GM19240 (cell line): ENCODE measurements at regions not wholly inside any gene's neighbourhood (a gene's known extent, or its start where the extent isn't known, plus 50 kb on each side); places are given as distances from the start of the nearest gene placed in this dataset.
"Not testable (repeated sequence)": the region's sequence is repeated elsewhere in the genome, so short reads cannot be mapped to it uniquely, and the experiment has no call there.

Experiments
- DNase-seq: peaks from one replicate; pipeline ENCODE4 v3.0.0; 2011; ENCODE audit warnings: low spot score; ENCODE audit not compliant: insufficient read length

DNA sequence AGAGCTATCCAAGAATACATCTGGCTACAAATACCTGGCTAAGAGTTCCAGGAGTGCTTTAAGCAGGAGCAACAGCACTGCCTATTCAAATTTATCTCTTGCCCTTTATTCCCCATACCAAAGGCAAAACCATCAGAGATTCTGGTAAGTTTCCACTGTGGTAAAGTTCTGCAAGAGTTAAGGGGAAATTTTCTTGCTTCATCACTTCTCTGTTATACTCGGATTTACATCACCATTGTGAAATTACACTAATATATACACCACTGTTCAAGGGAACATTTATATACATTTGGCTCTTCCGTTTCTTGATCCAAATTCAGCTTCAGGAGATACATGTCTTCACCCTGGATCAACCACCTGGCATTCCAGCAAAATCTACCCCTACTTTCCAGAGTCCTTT is 70.8 kb upstream of the PTPN13 start:
- DNase-seq: no peak

- DNase-seq: not testable (repeated sequence)
Measured at GRCh38 chr4:86527713-86528112, 66.4 kb upstream of the PTPN13 start.

DNA sequence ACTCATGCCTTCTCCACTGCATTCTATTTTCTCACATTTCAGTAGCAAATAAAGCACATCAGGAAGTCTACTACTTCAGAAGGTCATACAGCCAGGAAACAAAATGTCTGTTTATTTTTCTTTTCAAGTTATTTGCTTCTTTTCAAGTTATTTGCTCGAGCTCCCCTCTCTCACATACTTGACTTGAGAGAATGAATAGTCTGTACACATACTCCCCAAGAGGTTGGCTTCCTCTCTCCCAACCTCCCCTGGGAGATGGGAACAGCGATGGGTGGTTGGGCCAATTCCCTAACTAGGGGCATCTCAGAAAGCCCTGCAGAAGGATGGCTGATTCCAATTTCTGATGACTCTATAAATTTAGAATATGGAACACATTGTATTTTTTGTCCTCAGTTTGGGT is 64.7 kb upstream of the PTPN13 start:
- no peak for DNase-seq

DNA sequence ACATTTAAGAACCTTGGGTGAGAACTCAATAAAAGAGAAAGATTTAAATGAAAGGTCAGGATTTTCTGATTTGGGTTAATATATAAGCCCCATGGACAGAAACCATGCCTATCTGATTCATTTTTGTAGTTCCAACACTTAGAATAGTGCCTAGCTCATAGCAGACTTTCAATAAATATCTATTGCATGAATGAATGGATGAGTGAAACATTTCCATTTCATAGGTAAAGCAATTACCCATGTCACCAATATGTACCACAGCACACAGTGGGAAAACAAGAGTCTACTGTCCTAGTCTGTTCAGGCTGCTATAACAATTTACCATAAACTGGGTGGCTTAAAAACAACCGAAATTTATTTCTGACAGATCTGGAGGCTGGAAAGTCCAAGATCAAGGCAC is 63.9 kb upstream of the PTPN13 start:
- no peak for DNase-seq

GRCh38 chr4:86531440-86531839 is 62.7 kb upstream of the PTPN13 start:
- DNase-seq: no peak

DNA sequence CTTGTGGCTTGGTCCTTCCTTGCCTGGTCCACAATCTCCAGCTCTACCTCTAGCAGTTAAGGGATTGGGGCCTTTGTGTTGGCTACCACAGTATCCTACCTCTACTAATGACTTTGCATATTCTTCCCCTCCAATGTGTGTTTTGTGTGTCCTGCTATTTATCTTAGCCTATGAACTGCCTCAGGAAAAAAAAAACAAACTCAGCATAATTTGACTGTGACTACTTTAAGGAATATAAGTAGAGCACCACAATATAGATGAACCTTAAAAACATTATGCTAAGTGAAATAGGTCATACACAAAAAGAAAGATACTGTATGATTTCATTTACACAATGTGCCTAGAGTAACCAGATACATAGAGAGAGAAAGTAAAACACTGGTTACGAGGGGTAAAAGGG is 61.3 kb upstream of the PTPN13 start:
- DNase-seq: no peak

DNA sequence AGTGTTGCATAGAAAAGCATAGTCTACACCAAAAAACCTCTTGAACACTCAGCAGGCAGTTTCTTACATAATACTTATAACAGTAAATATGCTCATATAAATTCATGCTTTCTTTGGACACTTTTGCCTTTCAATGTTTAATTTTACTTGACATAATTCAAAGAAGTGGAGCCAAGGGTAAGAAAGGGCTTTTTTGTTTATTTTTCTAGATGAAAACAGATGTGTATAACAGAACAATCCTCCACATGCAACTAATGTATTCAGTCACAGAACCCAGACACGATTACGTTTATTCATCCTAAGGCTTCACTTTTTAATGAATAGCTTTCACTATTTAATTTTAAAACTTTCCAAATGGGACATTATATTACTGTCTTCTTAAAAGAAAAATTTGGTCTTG is 58.0 kb upstream of the PTPN13 start:
- DNase-seq: no peak

- DNase-seq: no peak
Measured at GRCh38 chr4:86542319-86543027, 51.6 kb upstream of the PTPN13 start.

GRCh38 chr4:86543080-86543479 is 51.0 kb upstream of the PTPN13 start:
- no peak for DNase-seq

DNA sequence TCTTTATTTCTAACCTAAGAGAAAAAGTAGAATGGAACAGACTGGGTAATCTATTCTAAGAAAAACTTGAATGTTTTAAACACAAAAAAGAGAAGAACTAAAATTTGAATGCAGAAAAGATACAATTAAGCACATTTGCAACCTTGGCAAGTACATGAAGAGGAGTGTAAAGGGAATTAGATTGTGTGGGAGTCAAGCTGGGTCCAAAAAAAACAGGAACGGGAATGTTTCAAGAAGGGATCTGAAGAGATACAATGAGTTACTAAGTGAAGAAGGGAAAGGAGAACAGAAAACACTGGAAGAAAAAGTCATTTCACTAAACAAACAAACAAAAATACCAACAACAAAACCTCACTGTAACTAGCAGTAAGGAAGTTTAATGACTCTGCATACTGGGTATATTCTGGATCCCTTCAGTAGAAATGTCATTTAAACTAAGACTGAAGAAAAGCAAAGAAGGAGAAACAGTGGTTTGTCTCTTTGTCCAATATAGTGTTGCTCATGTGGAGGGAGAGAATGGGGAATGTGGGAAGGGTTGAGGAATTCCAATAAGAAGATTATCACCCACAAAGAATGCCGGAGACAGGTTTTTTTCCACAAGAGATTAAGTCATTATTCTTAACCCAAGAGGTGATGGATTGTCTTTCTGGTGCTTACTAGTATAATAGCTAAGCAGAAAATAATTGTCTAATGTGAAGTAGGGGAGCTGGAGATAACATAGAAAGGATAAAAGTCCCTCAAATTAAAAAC is 50.4 kb upstream of the PTPN13 start:
- DNase-seq: no peak

GRCh38 chr4:86544310-86544966 is 49.7 kb upstream of the PTPN13 start:
- peak; percentile 14 for DNase-seq
